ENCODE measurements at regions not wholly inside any gene's neighbourhood (a gene's known extent, or its start where the extent isn't known, plus 50 kb on each side); places are given as distances from the start of the nearest gene placed in this dataset.

- no peaks in the 10 kb centered on the region for H3K4me1 ChIP-seq
- H3K36me3 ChIP-seq = no peaks in the 10 kb centered on the region
- no peaks in the 10 kb centered on the region for H3K27me3 ChIP-seq
- H3K9me3 ChIP-seq (replicated peaks) = no peaks in the 10 kb centered on the region
- DNase-seq = no peak
- H3K4me3 ChIP-seq = no peak overlapping the region
- no peak overlapping the region for H3K27ac ChIP-seq
These were observed 155.1 kb upstream of the FAM13C start for GRCh38 chr10:59517341-59517899.

GRCh38 chr10:59513558-59513957, 151.2 kb upstream of the FAM13C start:
- Histone ChIP-seq H3K4me3 (no peak overlapping the region), H3K4me1 (no peaks in the 10 kb centered on the region), H3K27ac (no peak overlapping the region), H3K9me3 (replicated peaks) (no peaks in the 10 kb centered on the region), H3K27me3 (no peaks in the 10 kb centered on the region), H3K36me3 (no peaks in the 10 kb centered on the region)
- no peak for DNase-seq

GRCh38 chr10:59512951-59513350, 150.6 kb upstream of the FAM13C start:
- Histone ChIP-seq H3K27me3 (no peaks in the 10 kb centered on the region), H3K4me1 (no peaks in the 10 kb centered on the region), H3K4me3 (no peak overlapping the region), H3K27ac (no peak overlapping the region), H3K9me3 (replicated peaks) (no peaks in the 10 kb centered on the region), H3K36me3 (no peaks in the 10 kb centered on the region)
- DNase-seq = no peak

- H3K27ac ChIP-seq = no peak overlapping the region
- no peak overlapping the region for H3K4me3 ChIP-seq
- no peak for DNase-seq
- H3K36me3 ChIP-seq = no peaks in the 10 kb centered on the region
- H3K27me3 ChIP-seq = no peaks in the 10 kb centered on the region
- no peaks in the 10 kb centered on the region for H3K4me1 ChIP-seq
- H3K9me3 ChIP-seq (replicated peaks) = no peaks in the 10 kb centered on the region
These were observed 146.6 kb upstream of the FAM13C start for GRCh38 chr10:59508956-59509355.

- H3K36me3 ChIP-seq = no peaks in the 10 kb centered on the region
- no peak for DNase-seq
These were observed 145.9 kb upstream of the FAM13C start for GRCh38 chr10:59508296-59508695.

GRCh38 chr10:59505926-59506325, 143.6 kb upstream of the FAM13C start:
- Histone ChIP-seq H3K36me3 (no peaks in the 10 kb centered on the region), H3K4me1 (no peaks in the 10 kb centered on the region), H3K27ac (no peak overlapping the region), H3K9me3 (replicated peaks) (no peaks in the 10 kb centered on the region), H3K27me3 (no peaks in the 10 kb centered on the region), H3K4me3 (no peak overlapping the region)
- DNase-seq = no peak

More at GRCh38 chr10:59508296-59508695, 145.9 kb upstream of the FAM13C start:
- H3K27ac ChIP-seq = no peak overlapping the region
- H3K4me3 ChIP-seq = no peak overlapping the region
- H3K27me3 ChIP-seq = no peaks in the 10 kb centered on the region
- H3K4me1 ChIP-seq = no peaks in the 10 kb centered on the region
- no peaks in the 10 kb centered on the region for H3K9me3 ChIP-seq (replicated peaks)

GRCh38 chr10:59499460-59499859, 137.1 kb upstream of the FAM13C start:
- no peak for DNase-seq
- Histone ChIP-seq H3K27ac (no peak overlapping the region), H3K27me3 (no peaks in the 10 kb centered on the region), H3K4me3 (no peak overlapping the region), H3K4me1 (no peaks in the 10 kb centered on the region), H3K36me3 (no peaks in the 10 kb centered on the region), H3K9me3 (replicated peaks) (no peaks in the 10 kb centered on the region)

- no peak for DNase-seq
- Histone ChIP-seq H3K9me3 (replicated peaks) (no peaks in the 10 kb centered on the region), H3K27ac (no peak overlapping the region), H3K4me3 (no peak overlapping the region), H3K4me1 (no peaks in the 10 kb centered on the region), H3K36me3 (no peaks in the 10 kb centered on the region), H3K27me3 (no peaks in the 10 kb centered on the region)
These were observed 130.7 kb upstream of the FAM13C start for GRCh38 chr10:59493017-59493416.

GRCh38 chr10:59479426-59479825, 117.1 kb upstream of the FAM13C start:
- no peaks in the 10 kb centered on the region for H3K9me3 ChIP-seq (replicated peaks)
- no peak overlapping the region for H3K27ac ChIP-seq
- no peaks in the 10 kb centered on the region for H3K27me3 ChIP-seq
- H3K36me3 ChIP-seq = no peaks in the 10 kb centered on the region
- H3K4me3 ChIP-seq = no peak overlapping the region
- DNase-seq = no peak
- H3K4me1 ChIP-seq = no peaks in the 10 kb centered on the region

- H3K9me3 ChIP-seq (replicated peaks) = no peaks in the 10 kb centered on the region
- no peak for DNase-seq
These were observed 108.2 kb upstream of the FAM13C start for GRCh38 chr10:59470570-59470969.

GRCh38 chr10:59465088-59465487, 102.7 kb upstream of the FAM13C start:
- no peaks in the 10 kb centered on the region for H3K27me3 ChIP-seq
- H3K9me3 ChIP-seq (replicated peaks) = no peaks in the 10 kb centered on the region
- H3K36me3 ChIP-seq = no peaks in the 10 kb centered on the region
- peak in 1 of 2 experiments; percentile 8 for DNase-seq
- no peak overlapping the region for H3K27ac ChIP-seq
- H3K4me3 ChIP-seq = no peak overlapping the region
- no peaks in the 10 kb centered on the region for H3K4me1 ChIP-seq

More at GRCh38 chr10:59470570-59470969, 108.2 kb upstream of the FAM13C start:
- Histone ChIP-seq H3K27ac (no peak overlapping the region), H3K36me3 (no peaks in the 10 kb centered on the region), H3K27me3 (no peaks in the 10 kb centered on the region), H3K4me1 (no peaks in the 10 kb centered on the region), H3K4me3 (no peak overlapping the region)

GRCh38 chr10:59464483-59464882, 102.1 kb upstream of the FAM13C start:
- Histone ChIP-seq H3K4me3 (no peak overlapping the region), H3K4me1 (no peaks in the 10 kb centered on the region), H3K9me3 (replicated peaks) (no peaks in the 10 kb centered on the region), H3K27me3 (no peaks in the 10 kb centered on the region), H3K27ac (no peak overlapping the region), H3K36me3 (no peaks in the 10 kb centered on the region)
- no peak for DNase-seq

GRCh38 chr10:59463909-59464308, 101.6 kb upstream of the FAM13C start:
- no peak for DNase-seq
- Histone ChIP-seq H3K27ac (no peak overlapping the region), H3K9me3 (replicated peaks) (no peaks in the 10 kb centered on the region), H3K4me1 (no peaks in the 10 kb centered on the region), H3K27me3 (no peaks in the 10 kb centered on the region), H3K36me3 (no peaks in the 10 kb centered on the region), H3K4me3 (no peak overlapping the region)

- Histone ChIP-seq H3K9me3 (replicated peaks) (no peaks in the 10 kb centered on the region), H3K4me1 (no peaks in the 10 kb centered on the region), H3K27me3 (no peaks in the 10 kb centered on the region), H3K36me3 (no peaks in the 10 kb centered on the region), H3K27ac (no peak overlapping the region), H3K4me3 (no peak overlapping the region)
- DNase-seq = no peak
These were observed 98.3 kb upstream of the FAM13C start for GRCh38 chr10:59460601-59461000.

- no peak overlapping the region for H3K4me3 ChIP-seq
- no peaks in the 10 kb centered on the region for H3K27me3 ChIP-seq
- no peaks in the 10 kb centered on the region for H3K36me3 ChIP-seq
- H3K27ac ChIP-seq = no peak overlapping the region
- no peak for DNase-seq
- no peaks in the 10 kb centered on the region for H3K9me3 ChIP-seq (replicated peaks)
- no peaks in the 10 kb centered on the region for H3K4me1 ChIP-seq
These were observed 93.8 kb upstream of the FAM13C start for GRCh38 chr10:59456199-59456598.

- Histone ChIP-seq H3K27ac (no peak overlapping the region), H3K4me3 (no peak overlapping the region), H3K36me3 (no peaks in the 10 kb centered on the region), H3K9me3 (replicated peaks) (no peaks in the 10 kb centered on the region), H3K4me1 (no peaks in the 10 kb centered on the region), H3K27me3 (no peaks in the 10 kb centered on the region)
- no peak for DNase-seq
These were observed 92.0 kb upstream of the FAM13C start for GRCh38 chr10:59454171-59454919.
